NCI-H1092 treated with DMSO at 0.1 percent for 48 hours (cell line): ENCODE measurements at regions not wholly inside any gene's neighbourhood (a gene's known extent, or its start where the extent isn't known, plus 50 kb on each side); places are given as distances from the start of the nearest gene placed in this dataset.
A peak's percentile ranks its signal among the peaks of the same experiment; 100 is the strongest.
"Not testable (repeated sequence)": the region's sequence is repeated elsewhere in the genome, so short reads cannot be mapped to it uniquely, and the experiment has no call there.

Experiments used
- DNase-seq: peaks from one replicate; lab custom pipeline; 2025; lab: John Stamatoyannopoulos, UW

DNA sequence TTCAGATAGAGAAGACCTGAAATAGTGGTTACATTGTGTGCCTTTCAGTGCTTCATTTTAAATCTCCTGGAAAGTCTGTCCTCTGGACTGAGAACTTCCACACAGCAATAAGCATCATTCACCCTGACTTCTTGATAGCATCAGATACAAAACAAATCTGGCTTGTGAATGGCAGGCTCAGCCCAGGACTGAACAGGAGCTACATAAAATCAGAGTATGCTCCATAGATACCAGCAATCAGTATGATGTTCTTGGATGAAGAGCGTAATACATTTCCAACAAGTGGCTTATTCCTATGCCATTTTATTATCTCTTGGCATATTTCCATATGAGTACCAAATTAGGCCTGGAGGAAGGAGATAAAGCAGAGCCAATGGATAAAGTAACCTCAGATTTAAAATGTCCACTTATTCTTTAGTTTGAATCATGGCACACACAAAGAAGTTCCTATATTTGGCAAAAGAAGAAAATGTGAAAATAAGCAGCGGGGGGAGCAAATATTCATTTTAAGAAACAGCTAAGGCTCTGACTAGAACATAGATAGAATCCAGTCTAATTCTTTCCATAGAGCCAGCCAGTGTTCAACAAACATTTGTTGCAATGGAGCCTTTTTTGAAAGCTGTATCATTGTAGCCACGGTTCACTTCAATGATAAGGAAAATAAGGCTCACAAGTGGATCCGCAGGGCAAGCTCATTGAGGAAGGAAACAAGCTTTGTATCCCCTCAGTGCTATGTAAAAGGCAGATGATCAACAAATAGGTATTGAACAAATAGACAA, 230.8 kb upstream of the CHAC2 start:
- DNase-seq: peak; percentile 64

DNA sequence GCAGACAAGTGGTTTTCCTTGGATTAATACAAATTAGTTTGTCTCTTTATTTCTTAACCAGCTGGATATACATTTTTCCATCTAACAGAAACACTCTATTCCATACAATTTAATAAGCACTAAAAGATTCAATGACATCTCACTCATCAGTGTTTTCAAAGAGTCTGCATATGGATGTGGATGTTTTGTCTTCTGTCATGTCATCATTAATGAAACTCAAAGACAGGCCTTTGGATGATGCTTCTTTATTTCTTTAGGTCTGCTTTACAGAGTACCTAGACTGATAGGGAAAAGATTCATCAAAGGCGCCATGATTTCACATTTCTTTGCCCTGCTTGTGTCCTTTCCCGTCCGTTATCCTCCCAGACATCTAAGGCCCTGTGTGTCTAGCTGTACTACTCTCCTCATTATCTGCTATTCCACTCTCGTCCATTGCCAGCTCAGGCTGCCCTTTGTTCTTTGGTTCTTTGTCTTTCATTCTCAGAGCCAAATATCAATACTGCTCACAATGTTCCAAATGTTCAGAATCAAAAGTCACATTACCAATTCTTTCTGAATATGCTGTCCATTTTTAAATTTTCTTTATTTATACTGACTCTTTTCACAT, 232.3 kb upstream of the CHAC2 start:
- DNase-seq: no peak

DNA sequence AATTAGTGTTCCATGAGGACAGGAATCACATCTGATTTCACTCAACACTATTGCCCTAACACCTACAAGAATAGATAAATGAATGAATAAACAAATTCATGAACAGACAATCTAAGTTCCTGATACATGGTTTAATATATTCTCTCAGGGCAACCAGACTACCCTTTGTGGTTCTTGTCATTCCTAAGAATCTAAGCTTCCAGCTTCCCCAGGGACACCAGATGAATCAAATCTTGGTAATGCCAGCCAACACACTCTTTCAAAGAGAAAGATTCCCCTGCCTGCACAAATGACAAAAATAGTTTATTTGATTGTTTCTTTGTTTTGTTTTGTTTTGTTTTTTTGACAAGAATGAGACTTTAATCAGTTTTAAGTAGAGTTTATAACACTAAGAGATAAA, 237.5 kb upstream of the CHAC2 start:
- DNase-seq: no peak

DNA sequence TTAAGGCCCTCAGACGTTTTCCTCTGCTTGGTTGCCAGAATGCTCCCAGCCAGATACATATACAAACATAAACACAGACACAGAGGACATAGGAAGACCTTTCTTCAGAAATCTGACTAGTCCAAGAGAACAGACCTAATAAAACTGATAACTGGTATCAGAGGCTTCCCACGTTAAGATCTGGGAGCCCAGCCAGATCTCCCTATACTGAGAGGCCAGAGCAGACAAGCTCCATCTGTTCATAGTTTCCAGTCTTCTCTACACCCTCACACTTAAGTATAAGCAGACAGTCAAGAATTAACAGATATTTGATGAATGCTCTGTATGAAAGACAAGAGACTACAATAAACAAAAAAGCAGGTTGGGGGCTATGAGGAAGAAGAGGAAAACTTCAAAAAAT, 240.5 kb upstream of the CHAC2 start:
- DNase-seq: no peak

DNA sequence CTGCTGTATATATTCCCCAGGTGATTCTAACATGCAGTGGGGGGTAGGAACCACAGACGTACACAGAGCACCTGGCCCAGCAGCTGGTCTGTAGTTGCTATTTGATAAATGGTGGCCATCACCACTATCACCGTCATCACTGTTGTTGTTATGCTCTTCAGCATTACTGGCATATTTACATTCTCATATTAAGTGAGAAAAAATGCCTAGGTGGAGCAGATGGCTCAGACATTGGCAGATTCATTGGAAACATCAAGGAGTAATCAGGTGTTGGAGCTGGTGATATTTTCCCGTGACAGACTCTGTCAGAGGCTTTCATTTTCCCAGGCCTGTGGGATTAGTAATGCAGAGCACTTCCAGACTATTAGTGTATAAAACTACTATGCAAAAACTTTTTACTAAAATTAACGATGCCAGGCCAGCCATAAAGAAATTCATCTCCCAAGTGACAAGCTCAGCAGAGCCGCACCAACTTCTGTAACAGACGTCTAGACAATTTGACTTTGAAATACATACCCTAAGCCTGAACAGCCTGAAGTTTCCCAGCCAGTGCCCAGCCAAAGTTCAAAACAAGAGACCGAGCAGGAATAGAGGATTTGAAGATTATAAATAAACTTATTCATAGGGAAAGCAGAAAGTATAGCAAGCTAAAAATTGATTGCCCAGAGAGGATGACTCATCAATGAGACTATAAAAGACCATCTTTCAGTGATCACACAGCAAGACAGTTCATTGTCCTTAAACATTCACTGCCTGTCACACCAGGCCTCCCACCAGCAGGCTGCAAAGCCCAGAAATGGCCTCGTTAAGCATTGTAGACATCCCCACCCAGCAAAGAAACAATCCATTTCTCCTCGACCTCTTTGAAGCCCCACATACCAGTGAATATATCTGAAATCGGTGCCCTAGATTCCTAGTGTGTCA, 247.4 kb upstream of the CHAC2 start:
- DNase-seq: peak; percentile 37

DNA sequence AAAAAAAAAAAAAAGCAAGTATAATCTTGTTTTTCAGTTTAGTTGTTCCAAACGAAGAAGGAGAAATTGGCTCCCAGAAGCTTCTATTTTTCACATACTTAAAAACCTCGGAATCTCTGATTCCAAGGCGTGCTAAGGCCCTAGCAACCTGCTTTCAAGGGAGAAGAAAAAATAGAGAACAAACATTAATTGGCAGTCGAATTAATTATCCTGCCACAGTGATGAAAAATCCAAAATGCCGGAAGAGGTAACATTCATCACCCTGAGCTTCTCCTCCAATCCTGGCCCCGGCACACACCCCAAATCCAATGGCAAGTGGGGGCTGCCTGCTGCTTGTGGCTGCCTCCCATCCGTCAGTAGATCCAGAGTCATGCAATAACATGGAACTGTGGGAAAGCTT, 250.2 kb upstream of the CHAC2 start:
- no peak for DNase-seq

DNA sequence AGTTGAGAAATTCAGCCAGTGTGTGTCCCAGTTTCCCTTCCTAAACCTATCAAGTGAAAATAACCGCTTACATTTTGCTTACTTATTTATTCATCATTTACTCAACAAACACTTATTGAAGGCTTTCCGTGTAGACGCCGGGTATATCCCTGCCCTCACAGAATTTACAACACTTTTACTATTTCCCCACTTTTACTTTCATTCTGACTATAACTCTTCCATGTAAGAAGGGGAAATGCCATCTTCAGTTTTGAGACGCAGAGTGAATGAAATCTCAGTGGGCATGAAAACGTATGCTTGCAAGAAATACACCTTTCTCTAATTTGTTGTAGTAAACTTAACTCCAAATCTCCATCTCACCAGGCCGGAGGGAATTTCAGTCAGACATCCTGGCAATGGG, 251.0 kb upstream of the CHAC2 start:
- no peak for DNase-seq

DNA sequence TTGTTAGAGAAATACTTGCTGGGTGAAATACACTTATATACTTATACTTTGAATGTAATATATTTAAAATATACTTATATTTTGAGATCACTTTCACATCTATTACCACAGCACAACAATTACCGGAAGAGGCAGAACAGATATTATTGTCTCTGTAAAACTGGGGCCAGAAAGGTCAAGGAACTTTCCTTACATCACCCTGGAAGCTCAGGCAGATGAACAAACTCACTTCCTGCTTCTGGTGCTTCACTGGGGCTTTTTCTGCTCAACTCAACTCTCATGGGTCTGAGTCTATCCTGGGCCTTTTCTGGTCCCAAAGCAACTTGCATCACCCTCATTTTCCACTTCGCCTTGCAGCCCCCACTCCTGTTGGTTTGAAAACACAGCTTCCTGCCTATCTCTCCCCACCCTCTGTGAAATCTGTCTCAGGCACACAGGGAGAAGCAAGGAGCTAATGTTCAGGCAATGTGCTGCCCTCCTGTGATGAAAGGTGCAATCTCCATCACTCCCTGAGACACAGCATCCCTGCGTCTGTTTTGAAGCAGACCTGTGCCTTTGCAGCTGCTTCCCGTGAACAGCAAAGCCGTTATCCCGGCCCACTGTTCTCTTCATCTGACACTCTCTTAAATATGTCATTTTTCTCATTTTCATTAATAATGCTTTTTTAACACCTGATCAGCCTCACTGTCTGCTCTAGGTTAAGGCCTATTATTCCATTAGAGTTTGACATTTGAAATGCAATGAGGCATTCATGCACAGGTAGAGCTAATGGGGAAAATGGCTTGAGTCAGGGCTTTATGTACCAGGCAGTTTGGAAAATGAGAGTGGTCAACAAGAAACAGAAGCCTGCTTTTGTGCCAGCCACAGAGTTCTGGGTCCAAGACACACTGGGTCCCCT, 251.9 kb upstream of the CHAC2 start:
- peak; percentile 9 for DNase-seq

DNA sequence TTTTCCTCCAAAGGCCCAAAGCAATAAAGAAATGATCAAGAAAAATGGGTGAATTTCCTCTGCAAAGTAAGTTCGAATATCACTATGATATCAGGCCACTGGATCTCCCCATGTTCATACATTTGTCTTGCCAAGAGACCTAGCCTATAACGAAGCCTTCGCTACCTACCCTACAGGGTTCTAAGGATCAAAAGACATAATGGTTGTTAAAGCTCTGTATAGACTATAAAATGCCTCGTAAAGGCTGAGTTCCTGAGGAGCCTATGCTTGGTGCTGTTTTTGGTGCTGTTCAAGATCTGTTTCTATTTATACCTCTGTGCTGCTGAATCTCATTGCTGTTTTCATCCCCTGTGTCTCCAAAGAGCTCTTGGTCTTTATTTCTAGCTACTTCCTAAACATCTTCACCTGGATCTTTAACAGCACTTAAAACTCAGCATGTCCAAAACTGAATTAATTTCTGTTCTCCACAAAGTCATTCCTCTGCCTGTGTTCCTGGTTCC, 254.4 kb upstream of the CHAC2 start:
- DNase-seq: no peak

DNA sequence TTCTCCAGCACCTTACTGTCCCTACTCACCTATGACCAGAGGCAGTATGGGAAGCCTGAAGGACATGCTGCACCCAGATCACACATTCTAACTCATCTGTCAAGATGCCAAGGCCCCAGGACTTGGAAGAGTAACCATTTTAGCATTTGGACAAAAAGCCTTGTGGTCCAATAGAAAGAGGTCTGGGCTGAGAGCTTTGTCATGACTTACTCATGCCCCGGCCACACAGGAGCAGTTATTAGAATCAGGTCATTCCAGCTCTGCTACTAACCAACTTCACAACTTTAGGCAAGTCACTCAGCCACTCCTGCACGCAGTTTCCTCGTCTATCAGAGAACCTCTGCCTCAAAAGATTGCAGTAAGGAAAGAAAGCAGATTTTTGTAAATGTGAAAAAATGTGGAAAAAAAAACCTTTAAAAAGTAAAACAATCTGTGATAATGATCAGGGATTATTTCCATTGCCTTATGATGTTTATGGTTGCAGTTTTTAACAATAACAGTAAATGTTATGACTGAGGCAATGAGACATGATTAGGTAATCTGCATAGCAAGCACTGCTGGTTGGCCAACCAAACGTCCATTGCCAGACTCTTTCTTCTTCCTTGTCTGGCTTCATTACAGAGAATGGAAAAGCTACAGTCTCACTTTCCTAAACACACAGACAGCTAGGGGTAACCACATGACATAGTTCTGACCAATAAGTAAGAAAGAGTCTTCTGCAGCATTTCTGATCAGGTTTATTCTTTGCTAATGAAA, 255.4 kb upstream of the CHAC2 start:
- no peak for DNase-seq

DNA sequence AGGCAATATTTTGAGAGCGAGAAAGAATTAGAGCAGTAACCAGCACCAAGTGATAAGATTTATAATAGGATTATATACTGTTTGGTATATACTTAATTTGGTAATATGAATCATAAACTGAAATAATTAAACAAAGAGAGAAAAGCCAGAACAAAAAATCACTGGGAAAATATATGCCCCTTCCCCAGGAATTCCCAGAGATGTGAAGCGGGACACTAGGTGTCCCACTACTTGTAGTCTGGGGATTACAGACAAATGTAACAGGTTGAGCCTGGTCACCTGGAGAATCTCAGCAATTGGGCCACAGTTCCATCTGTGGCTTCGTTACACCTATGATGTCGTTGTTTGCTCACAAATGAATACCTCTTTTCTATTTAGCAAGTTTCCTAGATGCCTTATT, 256.1 kb upstream of the CHAC2 start:
- DNase-seq: no peak

DNA sequence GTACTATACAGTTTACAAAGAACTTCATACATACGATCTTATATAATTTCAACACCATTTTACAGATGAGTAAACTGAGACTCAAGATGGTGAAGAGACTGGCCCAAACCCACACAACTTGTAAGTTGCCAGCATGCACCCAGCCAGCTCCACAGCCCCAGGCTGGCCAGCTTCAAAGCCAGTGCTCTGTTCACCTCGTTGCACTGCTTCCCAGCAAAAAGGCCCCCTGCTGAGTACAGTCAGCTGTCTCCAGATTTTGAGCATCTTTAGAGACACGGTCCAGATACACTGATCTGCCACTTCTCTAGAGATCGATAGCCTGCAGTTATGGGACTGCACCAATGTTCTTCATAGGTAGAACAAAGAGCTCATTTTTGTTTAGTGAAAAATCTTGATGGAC, 257.2 kb upstream of the CHAC2 start:
- DNase-seq: no peak

DNA sequence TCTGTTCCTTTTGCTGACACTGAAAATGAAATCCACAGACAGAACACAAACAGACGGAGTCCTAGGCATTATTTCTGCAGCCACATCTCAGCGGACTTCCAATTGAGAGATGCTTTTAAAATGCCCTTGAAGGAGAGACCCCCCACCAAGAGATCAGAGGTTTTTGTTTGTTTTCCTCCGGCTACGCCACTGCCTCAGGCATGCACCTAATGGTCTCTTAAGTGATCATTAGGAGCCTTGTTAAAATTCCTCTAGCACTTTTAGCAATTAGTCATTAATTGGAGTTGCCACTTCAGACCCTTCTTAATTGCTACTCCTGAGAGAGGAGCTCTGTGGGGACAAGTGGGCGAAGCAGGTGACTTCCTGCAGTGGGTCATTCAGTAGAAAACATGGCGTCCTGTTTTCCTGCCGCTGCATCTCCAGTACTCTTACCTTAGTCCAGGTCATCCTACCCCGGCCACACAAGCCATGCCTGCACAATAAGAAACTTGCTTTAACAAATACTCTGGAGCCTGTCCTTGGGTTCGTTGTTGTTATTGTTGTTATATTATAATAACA, 257.7 kb upstream of the CHAC2 start:
- DNase-seq: no peak

DNA sequence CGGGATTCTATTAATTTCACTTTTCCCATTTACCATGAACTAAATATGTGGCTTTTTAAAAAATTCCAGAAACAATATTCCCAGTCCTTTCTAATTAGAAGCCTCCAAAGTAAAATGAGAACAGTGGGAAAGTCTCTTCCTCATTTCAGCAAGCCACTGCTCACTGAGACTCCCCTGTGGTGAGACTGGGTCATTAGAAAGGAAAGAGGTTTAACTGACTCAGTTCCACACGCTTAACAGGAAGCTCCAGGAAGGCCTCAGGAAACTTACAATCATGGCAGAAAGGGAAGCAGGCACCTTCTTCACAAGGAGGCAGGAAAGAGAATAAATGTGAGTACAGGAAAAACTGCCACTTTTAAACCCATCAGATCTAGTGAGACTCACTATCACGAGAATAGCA, 258.9 kb upstream of the CHAC2 start:
- no peak for DNase-seq

DNA sequence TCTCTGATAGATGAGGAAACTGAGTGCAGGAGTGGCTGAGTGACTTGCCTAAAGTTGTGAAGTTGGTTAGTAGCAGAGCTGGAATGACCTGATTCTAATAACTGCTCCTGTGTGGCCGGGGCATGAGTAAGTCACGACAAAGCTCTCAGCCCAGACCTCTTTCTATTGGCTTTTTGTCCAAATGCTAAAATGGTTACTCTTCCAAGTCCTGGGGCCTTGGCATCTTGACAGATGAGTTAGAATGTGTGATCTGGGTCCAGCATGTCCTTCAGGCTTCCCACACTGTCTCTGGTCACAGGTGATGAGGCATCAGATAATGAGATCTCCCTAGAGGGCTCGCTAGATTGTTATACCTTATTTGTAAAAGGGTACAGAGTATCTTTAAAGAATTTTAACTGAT, 260.5 kb upstream of the CHAC2 start:
- not testable (repeated sequence) for DNase-seq

DNA sequence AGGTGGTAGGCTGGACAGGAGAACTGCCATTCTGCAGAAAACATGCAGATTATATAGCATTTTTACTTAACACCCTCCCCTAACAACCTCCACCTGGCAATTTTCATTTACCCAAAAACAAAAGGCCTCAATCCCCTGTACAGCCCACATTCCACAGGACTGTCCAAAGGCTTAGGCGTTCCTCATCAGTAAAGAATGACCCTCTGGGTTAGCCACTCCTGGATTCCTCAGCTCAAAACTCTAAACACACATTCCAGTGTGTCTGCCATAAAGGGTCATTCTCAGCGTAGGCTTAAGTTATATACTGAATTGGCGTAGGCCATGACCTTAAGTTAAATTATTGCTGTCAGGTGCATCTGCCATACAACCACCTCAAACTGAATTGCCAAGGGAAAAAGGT, 261.8 kb upstream of the CHAC2 start:
- DNase-seq: no peak

DNA sequence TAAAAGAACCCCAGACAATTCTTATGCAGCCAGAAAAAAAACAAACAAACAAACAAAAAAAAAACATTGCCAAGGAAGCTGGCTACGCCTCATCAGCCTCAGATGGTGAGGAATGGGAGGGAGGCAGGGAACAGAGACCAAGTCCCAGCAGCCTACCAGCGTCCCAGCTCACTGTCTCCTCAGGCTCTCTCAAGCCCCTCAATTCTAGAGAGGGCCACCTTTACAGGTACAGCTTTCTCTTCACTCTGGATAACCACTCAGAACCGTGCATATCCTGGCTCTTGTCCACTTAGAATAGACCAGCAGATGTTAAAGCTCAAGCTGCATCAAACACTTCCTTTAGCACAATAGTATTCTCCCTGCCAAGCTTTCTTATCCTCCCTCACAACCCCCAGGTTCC, 263.1 kb upstream of the CHAC2 start:
- DNase-seq: no peak

DNA sequence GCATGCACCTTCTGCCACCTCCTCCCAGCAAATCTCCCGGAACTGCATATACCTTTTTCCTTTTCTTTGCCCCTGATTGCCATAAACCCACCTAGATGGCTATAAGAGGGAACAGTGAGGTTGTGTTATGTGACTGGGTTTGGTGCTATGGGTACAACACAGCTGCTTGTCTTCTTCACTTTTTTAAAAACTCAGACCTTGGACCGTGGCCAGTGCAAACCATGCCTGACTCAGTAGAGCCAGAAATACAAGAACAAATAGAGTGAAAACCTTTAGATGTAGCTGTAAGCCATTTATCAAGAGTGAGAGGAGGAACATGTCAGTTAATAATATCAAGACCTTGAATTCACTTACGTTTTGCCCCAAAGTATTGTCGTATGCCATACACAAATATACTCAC, 267.4 kb upstream of the CHAC2 start:
- no peak for DNase-seq

DNA sequence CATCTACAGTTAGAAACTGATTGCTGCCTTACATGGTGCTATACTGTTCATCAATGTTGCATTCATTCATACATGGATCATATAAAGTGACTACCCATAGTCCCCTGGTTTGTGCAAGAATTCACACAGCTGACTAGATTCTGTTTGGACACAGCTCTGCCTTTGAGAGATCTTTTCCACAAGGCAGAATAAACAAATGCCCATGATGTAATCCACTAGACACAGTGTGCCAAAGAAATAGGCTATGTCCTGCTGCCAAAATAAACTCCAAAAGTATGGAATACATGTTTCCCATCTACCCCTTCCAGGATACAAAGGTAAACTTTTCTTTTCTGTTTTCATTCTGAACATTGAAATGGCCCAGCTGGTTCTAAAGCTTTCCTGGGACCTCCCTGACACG, 269.4 kb upstream of the CHAC2 start:
- DNase-seq: no peak

DNA sequence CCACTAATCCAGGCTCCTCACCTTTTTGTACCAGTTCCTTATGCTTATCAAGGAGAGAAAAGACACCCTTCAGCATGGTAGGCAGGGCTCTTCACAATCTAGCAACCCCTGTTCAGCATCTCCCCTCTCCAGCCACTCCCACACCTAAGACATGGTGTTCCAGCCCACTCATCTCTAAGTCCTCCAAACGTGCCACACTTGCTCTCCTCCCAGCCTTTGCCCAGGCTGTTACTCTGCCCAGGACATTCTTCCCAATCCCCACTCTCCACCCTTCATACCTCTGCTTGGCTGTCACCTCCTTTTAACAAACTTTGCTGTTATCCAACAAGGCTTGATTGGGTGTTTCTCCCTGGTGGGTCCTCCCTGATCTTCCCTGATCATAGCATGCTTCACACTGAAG, 270.6 kb upstream of the CHAC2 start:
- no peak for DNase-seq

DNA sequence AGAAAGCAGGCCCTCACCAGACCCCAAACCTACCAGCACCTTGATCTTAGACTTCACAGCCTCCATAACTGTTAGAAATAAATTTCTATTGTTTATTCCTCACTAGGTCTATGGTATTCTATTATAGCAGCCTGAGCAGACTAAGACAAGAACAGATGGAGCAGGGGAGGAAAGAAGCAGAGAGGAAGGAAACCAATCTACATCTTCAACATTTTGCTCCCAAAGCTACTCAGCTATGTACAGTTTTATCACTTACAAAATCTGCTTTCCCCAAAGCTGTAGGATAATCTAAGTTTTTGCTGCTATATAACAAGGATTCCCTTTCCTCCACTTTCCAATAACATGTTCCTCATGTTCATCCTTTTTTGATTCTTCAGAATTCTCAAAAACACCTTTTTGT, 274.4 kb upstream of the CHAC2 start:
- DNase-seq: no peak
